T-helper 2 cell (primary cell): ENCODE measurements at regions not wholly inside any gene's neighbourhood (a gene's known extent, or its start where the extent isn't known, plus 50 kb on each side); places are given as distances from the start of the nearest gene placed in this dataset.

Source experiments
- DNase-seq, 5 experiments: peaks; one replicate each; pipeline versions ENCODE4 v3.0.0 to v3.0.0-alpha.2; 2012 to 2022

DNA sequence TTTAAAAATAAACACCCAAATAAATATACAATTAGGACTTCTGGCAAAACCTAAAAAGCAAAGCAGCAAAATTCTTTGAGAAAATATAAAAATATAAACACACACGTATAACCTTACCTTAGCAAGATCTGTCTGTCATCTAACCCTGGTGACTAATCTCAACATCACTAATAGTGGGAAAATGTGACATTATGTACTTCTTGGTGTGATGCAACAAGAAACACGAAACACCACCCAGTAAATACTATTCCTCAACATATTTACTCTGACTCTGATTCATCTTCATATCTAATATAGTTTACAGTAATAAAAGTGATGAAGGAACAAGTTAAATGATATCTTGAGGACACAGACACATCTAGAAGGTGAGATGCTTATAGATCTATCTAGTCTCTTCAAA, 332.6 kb upstream of the MANEA start:
- no peak for DNase-seq

DNA sequence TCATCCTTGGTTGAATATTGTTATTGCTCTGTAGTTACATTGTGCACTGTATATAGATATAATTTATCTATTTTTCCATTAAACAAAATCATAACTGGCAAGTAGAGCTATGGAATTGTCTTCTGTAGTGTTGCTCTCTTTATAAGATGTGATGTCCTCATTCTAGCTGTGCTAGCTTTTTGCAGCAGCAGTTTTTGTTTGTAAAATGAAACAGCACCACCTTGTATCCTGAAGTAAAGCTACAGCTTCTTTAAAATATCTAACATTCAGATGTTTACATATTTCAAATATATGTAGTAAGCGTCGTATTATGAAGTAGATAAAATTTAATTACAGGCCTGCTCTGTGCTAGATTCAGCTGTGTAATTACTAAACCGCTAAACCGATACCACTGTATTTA, 328.8 kb upstream of the MANEA start:
- DNase-seq: no peak

DNA sequence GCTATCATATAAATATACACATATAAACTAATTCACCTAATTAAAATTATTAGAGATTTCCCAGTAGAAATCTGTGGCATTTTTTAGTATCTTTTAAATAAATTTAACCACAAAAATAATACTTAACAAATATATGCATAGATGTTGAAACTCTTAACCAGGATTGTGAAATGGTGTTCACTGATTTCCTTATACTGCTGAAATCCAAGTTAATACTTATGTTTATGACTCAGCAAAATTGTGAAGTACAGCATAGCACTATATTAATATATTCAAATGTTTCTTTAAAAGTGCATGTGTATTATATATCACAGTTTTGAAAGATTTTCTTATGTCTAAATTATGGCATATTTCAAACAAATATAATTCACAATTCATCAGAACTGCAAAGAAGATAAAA, 328.2 kb upstream of the MANEA start:
- no peak for DNase-seq

DNA sequence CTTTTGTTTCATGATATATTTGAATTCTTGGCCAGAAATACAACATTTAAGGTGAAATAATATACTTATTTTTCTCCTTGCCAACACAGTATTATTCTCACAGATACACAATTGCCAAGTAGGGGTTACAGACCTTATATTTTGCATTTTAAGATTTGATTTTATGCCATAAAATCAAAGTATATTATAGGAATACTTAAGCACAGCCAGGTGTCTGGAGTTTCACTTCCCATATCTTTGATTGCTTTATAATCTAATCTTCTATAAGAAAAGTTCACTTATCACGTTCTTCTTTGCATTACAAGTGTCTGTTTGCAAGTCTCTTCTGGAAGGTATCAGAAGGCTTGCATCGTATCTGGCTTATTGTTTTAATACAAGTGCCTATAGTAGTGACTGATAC, 327.7 kb upstream of the MANEA start:
- DNase-seq: no peak

DNA sequence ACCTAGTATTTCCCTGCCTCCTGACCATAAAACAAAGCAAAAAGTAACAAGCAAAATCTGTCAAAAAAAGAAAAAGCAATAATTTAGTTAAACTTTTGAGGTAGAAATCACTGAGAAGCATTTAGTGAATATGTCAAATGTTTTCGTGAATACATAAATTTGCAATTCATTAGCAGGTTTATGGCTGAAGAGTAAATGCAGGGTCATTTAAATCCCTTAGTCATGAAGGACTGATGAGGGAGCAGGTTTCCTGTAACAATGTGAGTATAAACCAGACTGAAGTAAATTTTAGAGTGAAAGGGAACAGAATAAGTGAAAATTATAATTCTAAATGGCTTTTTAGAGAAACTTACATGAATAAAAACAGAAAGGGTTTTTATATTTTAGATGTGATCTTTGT, 313.5 kb upstream of the MANEA start:
- no peak for DNase-seq

DNA sequence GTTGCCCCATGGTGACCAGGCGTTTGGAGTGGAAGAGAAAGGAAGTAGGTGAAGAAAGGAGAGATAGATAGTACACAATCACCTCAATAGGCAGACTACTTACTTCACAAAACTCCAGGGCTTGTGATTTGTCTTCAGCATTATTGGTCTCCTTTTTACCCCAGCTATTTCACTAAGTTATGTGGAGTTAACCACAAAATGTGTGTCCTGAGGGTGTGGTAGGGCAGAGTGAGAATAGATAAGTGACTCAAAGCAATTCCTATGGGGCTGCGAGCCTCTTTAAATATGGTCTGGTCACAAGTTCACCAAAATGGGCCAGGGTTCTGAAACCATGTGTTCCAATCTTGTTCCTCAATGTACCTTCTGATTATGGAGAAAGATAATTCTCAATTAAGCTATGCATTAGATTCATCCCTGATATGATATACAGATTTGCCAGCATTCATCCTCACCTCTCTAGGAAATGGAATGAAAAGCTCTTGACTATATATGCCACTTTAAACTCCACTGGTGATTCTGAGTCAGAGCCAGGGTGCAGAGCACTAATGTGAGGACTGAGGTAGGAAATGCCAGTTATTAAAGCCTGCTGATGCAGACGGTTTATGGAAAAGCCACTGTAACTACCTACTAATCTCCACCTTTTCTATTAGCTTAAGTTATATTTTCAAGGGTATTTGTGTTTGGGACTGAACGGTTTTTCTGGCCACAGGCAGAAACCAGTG, 310.6 kb upstream of the MANEA start:
- DNase-seq: no peak

DNA sequence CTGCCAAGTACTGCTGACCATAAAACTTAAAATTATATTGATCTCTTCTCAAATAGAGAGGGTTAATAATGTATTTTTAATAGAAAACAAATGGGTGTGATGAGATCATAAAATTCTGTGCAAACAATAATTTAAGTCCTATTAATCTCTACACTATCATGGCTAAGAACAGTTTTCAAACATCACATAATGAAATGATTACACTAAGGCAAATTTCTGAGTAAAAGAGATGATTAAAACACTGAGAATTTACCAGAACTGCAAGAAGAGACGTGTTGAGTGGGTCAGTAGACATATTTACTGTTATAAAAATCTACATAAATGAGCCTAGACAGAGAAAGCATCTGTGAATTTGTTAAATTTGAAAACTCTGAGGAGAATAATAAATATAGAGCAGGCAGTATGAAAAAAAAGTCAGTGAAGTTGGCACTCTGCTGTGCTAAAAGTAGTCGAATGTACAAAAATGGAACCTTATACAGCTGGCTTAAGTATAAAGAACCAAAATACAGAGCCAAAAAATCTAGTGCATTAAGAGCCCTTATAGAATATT, 302.6 kb upstream of the MANEA start:
- no peak for DNase-seq

DNA sequence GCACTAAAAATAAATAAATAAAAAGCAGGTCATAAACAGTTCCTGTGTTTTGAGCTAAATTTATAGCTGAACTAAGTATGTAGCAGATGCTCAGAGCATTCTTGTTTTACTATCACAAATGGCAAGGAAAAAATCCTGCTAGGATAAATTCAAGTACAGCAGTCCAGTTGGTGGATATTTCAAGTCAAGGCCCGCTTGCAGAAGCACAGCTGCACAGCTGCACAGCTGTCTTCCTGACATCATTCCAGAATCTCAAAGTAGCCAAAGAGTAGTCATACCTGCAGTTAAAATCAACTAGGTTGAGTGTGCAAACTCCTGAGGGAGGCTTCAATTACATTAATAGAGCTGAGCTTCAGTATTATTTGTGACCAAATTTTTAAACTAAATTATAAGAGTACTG, 297.7 kb upstream of the MANEA start:
- DNase-seq: no peak

DNA sequence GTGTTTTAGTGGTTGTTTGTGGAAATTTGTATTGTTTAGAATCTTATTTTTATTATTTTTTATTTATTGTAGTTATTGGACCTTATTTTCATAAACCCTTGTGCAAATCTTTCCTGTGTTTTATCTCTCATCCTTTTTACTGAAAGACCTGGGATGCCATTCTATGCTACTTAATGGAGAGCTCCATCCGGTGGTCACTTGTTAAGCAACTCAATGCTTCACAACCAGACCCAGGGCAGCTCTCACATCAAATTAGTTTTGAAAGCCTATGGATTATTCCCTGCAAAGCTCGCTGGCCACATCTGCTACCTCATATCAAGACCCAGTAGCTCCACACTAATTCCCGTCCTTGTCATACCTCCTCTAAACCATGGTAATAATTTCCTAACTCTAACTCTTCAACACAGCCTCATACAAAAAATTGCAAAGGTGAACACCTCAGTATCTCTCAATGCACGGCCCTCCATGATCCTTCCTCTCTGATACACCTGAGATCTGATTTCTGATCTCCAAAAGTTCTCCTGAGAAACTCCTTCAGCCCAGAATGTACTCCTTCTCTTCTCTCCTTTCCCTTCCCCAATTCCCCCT, 296.6 kb upstream of the MANEA start:
- DNase-seq: no peak

DNA sequence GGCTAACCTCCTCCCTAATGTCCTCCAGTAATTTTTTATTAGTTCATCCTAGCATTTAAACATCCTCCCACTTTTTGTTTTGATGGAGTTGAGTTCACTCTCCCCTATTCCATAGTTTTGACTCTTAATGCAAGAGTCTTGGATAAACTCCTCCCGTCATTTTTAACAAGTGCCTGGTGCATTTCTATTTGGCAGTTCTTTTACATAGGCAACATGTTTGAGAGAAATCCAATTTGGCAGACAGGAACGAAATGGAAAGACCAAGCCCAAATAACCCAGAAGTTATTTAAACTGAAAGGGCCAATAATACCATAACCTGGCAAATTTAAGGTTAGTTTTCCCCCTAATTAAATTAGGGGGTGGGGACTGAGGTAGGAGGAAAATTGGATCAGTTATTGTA, 291.5 kb upstream of the MANEA start:
- DNase-seq: no peak

DNA sequence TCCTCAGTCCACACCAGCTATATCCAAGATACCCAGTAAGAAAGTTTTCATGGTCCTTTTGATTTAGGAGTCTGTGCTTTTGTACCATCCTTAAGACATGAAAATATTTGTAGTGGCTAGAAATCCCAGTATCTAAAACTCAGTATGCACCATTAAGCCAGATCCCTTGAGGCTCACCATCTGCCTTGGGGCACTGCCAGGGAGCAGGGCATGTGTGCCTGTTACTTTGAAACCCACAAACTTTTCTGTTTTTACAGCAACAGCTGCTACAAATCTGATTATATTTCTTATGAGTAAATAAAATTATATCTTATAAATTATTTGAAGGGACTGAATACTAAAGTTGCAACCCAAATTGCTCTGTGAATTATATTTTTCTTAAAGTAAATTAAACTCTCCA, 290.5 kb upstream of the MANEA start:
- no peak for DNase-seq

DNA sequence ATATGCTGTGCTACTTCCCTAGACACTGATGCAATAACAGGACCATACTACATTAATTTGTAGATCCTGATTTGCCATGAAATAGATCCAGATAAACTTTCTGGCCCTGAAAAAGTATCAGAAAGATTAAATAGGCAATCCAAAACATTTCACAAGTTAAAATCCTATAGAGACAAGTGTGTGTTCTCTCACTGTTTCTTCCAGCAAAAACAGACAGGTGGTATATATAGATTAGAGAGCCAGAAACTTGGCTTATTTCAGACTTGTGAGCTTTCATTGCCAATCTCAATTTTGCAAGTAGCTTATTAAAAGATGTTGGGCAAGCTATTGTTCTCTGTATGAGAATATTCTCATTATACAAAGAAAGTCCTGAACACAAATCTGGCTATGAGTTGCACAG, 289.1 kb upstream of the MANEA start:
- no peak for DNase-seq

DNA sequence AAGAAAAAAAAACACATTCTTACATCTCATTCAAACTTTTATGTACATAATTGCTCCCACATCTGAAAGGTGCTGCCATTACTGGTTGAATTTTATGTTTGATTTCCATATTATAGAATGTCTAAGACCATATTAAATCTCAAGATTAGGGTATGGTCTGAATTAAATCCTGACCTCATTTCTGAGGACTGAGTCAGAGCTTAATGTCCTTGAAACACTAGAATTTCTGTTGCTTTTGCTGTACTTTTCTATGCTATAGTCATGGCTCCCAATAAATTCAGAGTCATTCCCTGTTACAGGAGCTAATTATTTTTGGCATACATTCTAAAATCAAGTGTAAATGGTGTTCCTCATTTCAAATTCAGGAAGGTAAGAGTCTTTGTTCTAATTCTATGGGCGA, 285.3 kb upstream of the MANEA start:
- no peak for DNase-seq

DNA sequence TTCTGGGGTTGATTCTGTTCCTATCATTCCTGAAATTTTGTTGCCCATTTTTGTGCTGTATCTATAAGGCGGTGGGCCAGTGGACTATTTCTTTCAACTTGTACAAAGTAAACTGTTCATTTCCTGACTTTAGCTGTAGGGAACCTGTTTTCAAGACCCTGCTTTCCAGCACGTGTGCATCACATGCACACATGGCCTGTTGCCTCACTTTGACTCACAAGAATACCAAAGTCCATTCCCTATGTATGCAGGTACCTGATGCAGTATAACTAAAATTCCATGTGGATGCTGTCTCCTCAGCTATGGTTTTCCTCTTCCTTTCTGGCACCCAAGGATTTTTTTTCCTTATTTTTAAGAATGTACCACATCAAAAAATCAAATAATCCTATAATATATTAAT, 284.1 kb upstream of the MANEA start:
- DNase-seq: no peak

DNA sequence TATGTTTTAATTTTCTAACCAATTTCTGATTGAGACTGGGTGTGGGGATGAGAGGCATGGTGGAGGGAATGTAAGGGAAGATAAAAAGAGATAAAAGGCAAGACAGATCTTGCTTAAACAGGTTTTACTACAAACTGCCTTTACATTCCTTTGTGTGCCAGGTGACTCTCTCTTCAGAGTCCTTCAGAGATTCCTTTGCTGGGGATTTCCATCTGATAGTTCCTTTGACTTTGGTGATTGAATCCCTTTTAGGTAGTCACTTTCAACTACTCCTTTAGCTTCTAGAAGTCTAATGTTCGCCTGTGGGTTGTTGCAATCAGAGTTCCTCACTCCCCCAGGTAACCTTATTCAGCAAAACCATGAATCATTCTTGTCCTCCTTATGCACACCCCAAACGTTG, 283.3 kb upstream of the MANEA start:
- no peak for DNase-seq

DNA sequence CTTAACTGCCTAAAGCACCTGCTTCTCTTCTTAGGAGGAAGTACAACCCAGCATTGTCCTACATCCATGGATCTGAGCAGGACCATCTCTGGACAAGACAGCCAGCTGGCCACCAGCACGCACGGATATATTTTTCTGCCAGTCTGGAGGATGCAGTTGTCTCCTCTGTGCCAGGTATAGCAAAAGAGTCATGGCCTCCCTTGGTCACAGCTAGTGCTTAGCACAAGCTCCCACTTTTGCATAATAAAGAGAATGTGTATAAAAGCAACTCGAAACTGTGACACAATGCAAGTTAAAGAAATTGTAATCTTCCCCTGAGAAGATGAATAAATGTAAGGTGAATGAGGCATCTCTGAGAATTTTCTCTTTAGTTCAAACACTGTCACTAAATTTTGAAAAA, 267.8 kb upstream of the MANEA start:
- DNase-seq: no peak

DNA sequence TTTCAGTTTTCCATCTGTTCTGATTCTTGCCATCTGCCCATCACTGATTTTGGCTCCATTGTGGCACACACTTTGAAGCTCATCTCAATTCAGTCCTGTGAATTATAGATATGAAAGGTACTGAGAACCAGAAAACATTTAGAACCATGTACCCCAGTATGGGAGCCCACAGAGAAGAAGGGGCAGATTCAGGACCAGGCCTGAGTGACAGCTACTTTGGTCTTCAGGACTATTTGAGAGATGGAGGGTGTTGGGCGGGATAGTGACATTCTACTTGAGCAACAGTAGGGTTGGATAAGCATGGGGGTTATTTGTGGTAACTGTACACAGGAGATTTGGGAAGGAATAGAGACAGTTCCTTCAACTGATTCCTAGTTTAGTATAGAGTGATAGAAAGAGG, 259.2 kb upstream of the MANEA start:
- DNase-seq: no peak

DNA sequence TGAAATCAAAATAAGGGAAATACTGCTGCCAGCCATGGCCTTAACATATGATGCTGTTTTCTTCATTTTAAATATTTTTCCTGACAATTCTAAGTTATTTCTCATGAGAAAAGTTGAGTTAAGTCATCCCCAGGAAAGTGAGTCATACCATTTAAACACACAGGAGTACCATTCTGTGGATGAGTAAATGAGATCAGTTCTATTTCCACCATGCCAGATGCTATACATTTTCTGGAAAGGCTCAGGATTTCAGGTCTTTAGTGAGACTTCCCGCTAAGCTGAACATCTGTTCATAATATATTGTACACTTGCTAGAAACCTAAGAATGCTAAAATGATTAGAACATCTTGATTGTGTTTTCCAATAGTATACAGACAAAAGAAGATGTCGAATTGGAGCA, 256.2 kb upstream of the MANEA start:
- no peak for DNase-seq

DNA sequence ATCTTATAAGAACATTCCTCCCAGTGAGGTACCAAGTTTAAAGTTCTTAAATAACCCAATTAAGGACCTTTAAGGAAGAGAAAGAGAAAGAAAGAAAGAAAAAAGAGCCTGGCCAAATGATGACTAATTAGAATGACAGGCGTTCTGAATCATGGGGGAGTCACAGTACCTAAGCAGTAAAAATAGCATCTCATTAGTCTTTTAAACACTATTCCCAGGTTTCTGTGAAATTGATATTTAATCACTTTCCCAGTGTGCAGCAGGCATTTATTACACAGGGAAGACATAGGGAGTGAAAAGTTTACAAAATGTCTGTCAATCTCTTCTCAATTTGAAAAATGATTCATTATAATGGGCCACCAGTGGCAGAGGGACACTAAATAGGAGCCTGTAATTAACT, 251.4 kb upstream of the MANEA start:
- no peak for DNase-seq

DNA sequence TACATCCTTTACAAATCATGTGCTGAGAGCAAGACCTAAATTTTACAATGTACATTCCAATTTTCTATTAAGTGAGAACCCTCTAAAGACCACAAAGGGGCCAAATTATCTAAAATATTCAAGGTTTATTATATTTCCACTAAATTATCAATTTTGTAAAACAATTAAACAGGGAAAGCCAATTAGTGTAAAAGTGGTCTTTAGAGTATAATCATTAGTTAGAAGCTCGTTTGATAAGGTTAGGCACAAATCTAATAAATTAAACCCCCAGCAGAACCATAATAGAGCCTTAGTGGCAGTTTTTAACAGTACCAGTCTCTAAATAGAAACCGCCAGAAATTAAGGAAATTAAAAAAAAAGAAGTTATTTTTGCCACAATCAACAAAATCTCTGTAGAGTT, 249.1 kb upstream of the MANEA start:
- DNase-seq: no peak

DNA sequence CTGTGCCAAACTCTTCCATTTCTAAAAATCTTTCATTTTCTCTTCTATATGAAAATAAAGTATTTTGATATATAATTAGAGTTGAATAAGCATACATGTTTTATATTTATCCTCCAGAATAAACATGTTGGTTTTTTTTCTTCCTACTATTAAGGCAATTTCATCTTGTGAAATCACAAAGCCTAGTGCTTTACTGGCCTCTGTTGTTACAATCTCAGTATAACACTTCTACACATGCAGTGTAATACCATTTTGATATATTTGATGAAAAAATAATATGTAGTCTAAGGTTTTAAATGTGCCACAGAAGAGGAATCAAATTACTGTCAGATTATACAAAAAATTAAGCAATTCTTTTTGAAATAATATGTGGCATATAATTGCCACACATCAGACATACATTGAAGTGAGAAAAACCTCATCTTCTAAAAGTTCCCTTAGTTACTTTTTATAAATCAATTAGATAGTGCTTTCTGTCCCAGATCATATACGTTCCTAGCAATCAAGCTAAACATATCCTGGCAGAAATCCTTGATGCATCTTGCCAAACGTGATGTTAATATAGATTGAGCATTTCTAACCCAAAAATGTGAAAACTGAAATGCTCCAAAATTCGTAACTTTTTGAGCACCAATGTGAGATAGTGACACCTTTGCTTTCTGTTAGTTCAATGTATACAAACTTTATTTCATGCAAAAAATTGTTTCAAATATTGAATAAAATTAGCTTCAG, 225.1 kb upstream of the MANEA start:
- DNase-seq: no peak

DNA sequence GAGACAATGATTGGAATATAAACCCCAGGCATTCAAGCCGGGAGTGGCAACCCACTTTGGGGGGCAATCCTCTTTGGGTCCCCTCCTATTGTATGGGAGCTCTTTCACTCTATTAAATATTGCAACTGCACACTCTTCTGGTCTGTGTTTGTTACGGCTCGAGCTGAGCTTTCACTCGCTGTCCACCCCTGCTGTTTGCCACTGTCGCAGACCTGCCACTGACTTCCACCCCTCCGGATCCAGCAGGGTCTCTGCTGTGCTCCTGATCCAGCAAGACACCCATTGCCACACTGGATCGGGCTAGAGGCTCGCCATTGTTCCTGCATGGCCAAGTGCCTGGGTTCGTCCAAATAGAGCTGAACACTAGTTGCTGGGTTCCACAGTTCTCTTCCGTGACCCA, 222.8 kb upstream of the MANEA start:
- DNase-seq: no peak

DNA sequence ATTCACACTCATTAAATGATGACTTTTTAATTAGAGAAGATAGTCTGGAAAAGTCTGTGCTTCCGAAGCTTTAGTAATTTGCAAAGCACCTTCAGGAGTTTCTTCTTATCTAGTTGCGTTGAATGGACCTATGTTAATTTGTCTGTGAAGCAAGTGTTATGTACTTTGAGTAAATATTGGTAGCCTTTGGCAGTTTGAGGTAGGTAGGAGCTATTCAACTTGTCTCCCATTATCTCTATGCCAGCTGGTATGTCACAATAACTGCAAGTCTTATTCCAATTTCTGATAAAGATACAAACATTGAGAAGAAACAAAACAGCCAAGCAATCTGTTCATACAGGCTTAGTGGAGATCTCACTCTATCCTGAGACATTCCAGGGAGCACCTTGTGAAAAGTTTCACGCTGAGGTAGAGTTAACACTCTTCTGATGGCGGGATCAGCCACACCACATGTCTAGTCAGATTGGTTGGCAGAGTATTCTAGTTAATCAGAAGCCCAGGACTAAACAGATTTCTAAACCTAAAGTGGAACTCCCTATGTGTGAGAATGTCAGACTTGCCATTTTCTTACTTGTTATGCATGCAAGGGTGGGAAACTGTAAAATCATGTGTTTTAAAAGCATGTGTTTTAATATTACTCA, 219.8 kb upstream of the MANEA start:
- no peak for DNase-seq
